ENCODE measurements at regions not wholly inside any gene's neighbourhood (a gene's known extent, or its start where the extent isn't known, plus 50 kb on each side); places are given as distances from the start of the nearest gene placed in this dataset.

- TF ChIP-seq EZH2 (IDR thresholded peaks at IDR 0.05; ENCODE audit: borderline replicate concordance, low read length) (no peak), CTCF (IDR thresholded peaks at IDR 0.05; ENCODE audit: low read length) (no peak)
- H4K20me1 ChIP-seq (ENCODE audit: insufficient read depth, low read length): no peaks in the 10 kb centered on the region
- no peak overlapping the region for H3K4me2 ChIP-seq (ENCODE audit: low read length)
- H3F3A ChIP-seq (ENCODE audit: insufficient read depth, low read length): no peaks in the 10 kb centered on the region
- H3K9ac ChIP-seq (ENCODE audit: low read length): no peak overlapping the region
- no peaks in the 10 kb centered on the region for H3K4me1 ChIP-seq (ENCODE audit: insufficient read depth, low read length, severe bottlenecking)
- no peak overlapping the region for H3K4me3 ChIP-seq (ENCODE audit: low read depth, low read length, poor library complexity, severe bottlenecking)
- no peaks in the 10 kb centered on the region for H3K9me2 ChIP-seq (ENCODE audit: low read depth, low read length)
- H3K27ac ChIP-seq (ENCODE audit: low read depth, low read length, poor library complexity, severe bottlenecking): no peak overlapping the region
- no peaks in the 10 kb centered on the region for H3K36me3 ChIP-seq (ENCODE audit: insufficient read depth, low read length)
- H3K27me3 ChIP-seq (ENCODE audit: insufficient read depth, low read length): no peaks in the 10 kb centered on the region
- no peak overlapping the region for H2AFZ ChIP-seq (ENCODE audit: low read length)
- no peaks in the 10 kb centered on the region for H3K9me3 ChIP-seq (ENCODE audit: low read length)
- no peaks in the 10 kb centered on the region for H3K79me2 ChIP-seq (ENCODE audit: insufficient read depth, low read length)
Observed at GRCh38 chr17:63304704-63305261, 141.3 kb downstream of the CYB561 start.

- Histone ChIP-seq H4K20me1 (ENCODE audit: insufficient read depth, low read length) (no peaks in the 10 kb centered on the region), H3K4me3 (ENCODE audit: low read depth, low read length, poor library complexity, severe bottlenecking) (no peak overlapping the region), H3K4me1 (ENCODE audit: insufficient read depth, low read length, severe bottlenecking) (no peaks in the 10 kb centered on the region), H3K9me2 (ENCODE audit: low read depth, low read length) (no peaks in the 10 kb centered on the region), H3K79me2 (ENCODE audit: insufficient read depth, low read length) (no peaks in the 10 kb centered on the region), H3F3A (ENCODE audit: insufficient read depth, low read length) (no peaks in the 10 kb centered on the region), H3K27me3 (ENCODE audit: insufficient read depth, low read length) (no peaks in the 10 kb centered on the region; the same call in 1 of the 2 replicates), H3K36me3 (ENCODE audit: insufficient read depth, low read length) (no peaks in the 10 kb centered on the region), H3K27ac (ENCODE audit: low read depth, low read length, poor library complexity, severe bottlenecking) (no peak overlapping the region), H3K4me2 (ENCODE audit: low read length) (no peak overlapping the region), H2AFZ (ENCODE audit: low read length) (no peak overlapping the region), H3K9ac (ENCODE audit: low read length) (no peak overlapping the region), H3K9me3 (ENCODE audit: low read length) (no peaks in the 10 kb centered on the region)
- TF ChIP-seq EZH2 (IDR thresholded peaks at IDR 0.05; ENCODE audit: borderline replicate concordance, low read length): no peak
- no peak for TF ChIP-seq CTCF (IDR thresholded peaks at IDR 0.05; ENCODE audit: low read length)
Observed at GRCh38 chr17:63305857-63306256, 140.2 kb downstream of the CYB561 start.

GRCh38 chr17:63306855-63307254 lies 139.3 kb downstream of the CYB561 start:
- no peak overlapping the region for H3K4me2 ChIP-seq (ENCODE audit: low read length)
- H3K27ac ChIP-seq (ENCODE audit: low read depth, low read length, poor library complexity, severe bottlenecking): no peak overlapping the region
- H3K36me3 ChIP-seq (ENCODE audit: insufficient read depth, low read length): no peaks in the 10 kb centered on the region
- no peaks in the 10 kb centered on the region; the same call in 1 of the 2 replicates for H3K27me3 ChIP-seq (ENCODE audit: insufficient read depth, low read length)
- H3F3A ChIP-seq (ENCODE audit: insufficient read depth, low read length): no peaks in the 10 kb centered on the region
- no peak overlapping the region for H3K9ac ChIP-seq (ENCODE audit: low read length)
- no peaks in the 10 kb centered on the region for H3K4me1 ChIP-seq (ENCODE audit: insufficient read depth, low read length, severe bottlenecking)
- TF ChIP-seq CTCF (IDR thresholded peaks at IDR 0.05; ENCODE audit: low read length) (no peak), EZH2 (IDR thresholded peaks at IDR 0.05; ENCODE audit: borderline replicate concordance, low read length) (no peak)
- no peaks in the 10 kb centered on the region for H4K20me1 ChIP-seq (ENCODE audit: insufficient read depth, low read length)
- no peak overlapping the region for H2AFZ ChIP-seq (ENCODE audit: low read length)
- no peaks in the 10 kb centered on the region for H3K79me2 ChIP-seq (ENCODE audit: insufficient read depth, low read length)
- H3K4me3 ChIP-seq (ENCODE audit: low read depth, low read length, poor library complexity, severe bottlenecking): no peak overlapping the region
- H3K9me3 ChIP-seq (ENCODE audit: low read length): no peaks in the 10 kb centered on the region
- no peaks in the 10 kb centered on the region for H3K9me2 ChIP-seq (ENCODE audit: low read depth, low read length)
